NCI-H69 (cell line): ENCODE measurements at regions not wholly inside any gene's neighbourhood (a gene's known extent, or its start where the extent isn't known, plus 50 kb on each side); places are given as distances from the start of the nearest gene placed in this dataset.
"Not testable (repeated sequence)": the region's sequence is repeated elsewhere in the genome, so short reads cannot be mapped to it uniquely, and the experiment has no call there.

ENCODE experiments used
- DNase-seq: peaks from one replicate; lab custom pipeline; 2025; lab: John Stamatoyannopoulos, UW

DNA sequence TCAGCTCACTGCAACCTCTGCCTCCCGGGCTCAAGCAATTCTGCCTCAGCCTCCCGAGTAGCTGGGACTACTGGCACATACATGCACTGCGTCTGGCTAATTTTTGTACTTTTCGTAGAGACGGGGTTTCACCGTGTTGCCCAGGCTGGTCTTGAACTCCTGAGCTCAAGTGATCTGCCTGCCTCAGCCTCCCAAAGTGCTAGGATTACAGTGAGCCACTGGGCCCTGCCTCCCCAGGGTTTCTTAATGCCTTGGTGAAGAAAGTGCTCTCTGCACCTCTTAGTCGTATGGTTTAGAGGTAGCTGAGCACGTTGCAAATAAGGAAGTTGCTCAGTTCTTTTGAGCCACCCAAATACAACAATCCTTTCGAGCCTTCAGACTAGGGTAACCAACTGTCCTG, 1098.5 kb downstream of the TBC1D22A start:
- not testable (repeated sequence) for DNase-seq

GRCh38 chr22:47859881-47860525, 1097.6 kb downstream of the TBC1D22A start:
- DNase-seq = no peak

GRCh38 chr22:47858773-47859306, 1096.4 kb downstream of the TBC1D22A start:
- no peak for DNase-seq

- DNase-seq = no peak
Observed at GRCh38 chr22:47854680-47855079, 1092.2 kb downstream of the TBC1D22A start.

DNA sequence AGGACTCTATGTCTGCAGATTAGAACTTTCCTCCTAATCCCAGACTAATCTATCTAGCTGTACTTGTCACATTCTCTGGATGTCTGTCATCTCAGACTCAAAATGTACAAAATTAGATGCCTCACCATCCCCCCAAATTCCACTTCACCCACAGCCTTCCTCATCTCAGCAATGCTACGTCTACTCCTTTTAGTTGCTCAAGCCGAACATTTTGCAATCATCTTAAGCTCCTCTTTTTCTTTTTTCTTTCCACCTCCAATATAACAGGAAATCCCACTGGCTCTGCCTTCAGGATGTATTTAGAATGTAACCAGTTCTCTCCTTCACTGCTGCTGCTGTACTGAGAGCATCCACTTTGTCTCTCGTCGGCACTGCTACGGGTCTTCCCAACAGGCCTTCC, 1091.8 kb downstream of the TBC1D22A start:
- DNase-seq = no peak

DNA sequence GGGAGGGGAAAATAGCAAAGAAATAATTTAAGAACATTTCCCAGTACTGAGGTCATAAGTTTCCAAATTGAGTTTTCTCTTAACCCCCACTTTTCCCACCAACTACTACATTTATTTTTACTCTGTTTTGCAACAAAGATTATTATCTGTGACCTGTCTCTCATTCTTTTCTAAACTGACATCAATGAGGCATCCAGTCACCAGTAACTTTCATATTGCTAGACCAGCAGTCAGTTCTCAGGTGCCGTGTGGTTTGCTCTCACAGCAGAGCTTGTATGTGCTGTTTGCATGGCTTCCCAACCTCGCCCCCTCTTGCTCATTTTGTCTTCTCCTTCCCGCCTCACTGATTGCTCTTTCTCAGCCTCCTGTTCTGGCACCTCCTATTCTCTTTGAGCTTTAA, 1091.3 kb downstream of the TBC1D22A start:
- no peak for DNase-seq

DNA sequence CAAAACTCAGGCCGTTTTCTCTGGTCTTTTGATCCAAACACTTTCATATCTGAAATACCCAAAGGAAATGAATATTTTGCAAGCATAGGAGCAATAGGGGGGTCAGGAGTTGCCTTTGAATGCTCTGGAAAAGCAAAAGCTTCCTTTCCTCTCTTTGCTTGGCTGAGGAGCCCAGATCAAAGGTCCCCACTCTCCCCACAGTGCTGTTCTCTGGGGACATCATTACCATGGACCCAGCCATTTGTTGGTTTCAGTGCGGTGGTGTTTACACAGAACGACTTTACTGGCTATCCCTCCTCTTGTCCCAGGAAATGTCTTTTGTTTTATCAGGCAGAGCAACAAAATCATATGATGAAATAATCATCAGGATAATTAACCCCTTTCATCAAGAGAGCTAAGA, 1089.1 kb downstream of the TBC1D22A start:
- peak; percentile 71 for DNase-seq

- peak; percentile 92 for DNase-seq
Observed at GRCh38 chr22:47850644-47851151, 1088.2 kb downstream of the TBC1D22A start.

GRCh38 chr22:47849576-47849975, 1087.1 kb downstream of the TBC1D22A start:
- no peak for DNase-seq

- no peak for DNase-seq
Observed at GRCh38 chr22:47848184-47848920, 1085.9 kb downstream of the TBC1D22A start.

GRCh38 chr22:47847131-47847890, 1084.9 kb downstream of the TBC1D22A start:
- no peak for DNase-seq

- DNase-seq = no peak
Observed at GRCh38 chr22:47846206-47846605, 1083.8 kb downstream of the TBC1D22A start.

DNA sequence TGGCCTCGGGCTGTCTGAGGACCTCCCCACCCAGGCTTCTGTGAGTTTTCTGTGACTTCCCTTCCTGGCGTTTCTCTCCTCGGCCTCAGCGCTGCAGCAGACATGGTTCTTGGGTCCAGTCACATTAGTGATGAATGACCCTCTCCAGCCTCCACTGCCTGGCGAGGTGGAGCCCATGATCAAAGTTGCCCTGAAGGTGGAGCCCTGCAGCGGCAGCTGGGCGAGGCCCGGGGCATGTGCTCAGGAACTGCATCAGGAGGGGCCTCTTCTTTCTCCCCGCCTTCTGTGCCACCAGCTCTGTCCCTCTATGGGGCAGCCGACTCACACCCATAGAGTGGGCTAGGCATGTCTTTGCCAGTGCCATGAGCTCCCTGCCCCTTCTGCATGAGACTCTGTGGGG, 1079.7 kb downstream of the TBC1D22A start:
- no peak for DNase-seq

- no peak for DNase-seq
Observed at GRCh38 chr22:47841156-47841555, 1078.7 kb downstream of the TBC1D22A start.

GRCh38 chr22:47839595-47840227, 1077.3 kb downstream of the TBC1D22A start:
- DNase-seq = no peak

- DNase-seq = peak; percentile 70
Observed at GRCh38 chr22:47837703-47838102, 1075.3 kb downstream of the TBC1D22A start.

DNA sequence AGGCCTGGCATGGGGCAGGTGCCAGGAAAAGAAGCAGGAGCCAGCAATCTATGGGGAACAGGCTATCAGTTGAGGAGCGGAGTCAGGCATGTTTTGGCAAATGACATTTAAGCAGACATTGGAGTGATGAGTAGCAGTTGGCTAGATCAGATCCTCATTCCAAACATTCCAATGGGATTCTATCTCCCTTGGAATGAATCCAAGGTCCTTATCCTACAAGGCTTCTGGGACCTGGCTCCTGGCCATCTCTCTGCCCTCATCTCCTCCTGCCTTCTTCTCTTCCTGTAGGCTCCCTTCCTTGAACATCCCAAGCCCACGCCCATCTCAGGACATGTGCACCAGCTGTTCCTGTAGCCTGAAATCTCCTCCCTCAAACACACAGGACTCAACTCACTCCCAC, 1074.5 kb downstream of the TBC1D22A start:
- DNase-seq = peak; percentile 20

DNA sequence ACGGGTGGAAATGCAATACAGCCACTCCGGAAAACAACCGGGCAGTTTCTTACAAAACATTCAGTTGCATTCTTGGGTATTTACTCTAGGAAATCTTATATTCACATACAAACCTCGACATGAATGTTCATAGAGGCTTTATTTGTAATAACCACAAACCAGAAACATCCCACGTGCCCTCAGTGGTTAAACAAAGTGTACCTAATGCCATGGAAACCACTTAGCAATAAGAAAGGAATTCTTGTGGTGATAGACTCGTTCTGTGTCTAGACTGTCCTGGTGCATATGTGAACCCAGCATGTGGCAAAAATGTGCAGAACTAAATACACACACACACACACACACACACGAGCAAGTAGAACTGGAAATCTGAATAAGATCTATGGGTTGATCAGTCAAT, 1073.3 kb downstream of the TBC1D22A start:
- DNase-seq = no peak

DNA sequence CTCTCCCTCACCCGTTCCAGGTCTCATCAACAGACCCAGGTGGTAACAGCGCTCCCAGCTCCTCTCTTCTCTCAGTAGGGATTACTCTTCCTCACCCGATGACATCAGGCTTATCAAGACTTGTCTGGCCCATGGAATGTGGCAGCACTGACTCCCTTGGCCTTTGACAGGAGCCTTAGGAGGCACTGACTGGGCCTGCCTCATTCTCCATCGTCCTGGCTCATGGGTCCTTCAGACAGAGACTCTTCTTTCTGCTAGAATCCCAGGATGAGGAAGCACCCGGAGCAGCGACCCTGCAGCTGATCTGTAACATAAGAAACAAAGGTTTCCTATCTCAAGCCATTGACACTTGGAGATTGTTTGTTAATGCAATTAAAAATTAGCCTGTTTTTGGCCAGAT, 1063.6 kb downstream of the TBC1D22A start:
- no peak for DNase-seq

GRCh38 chr22:47822422-47822821, 1060.0 kb downstream of the TBC1D22A start:
- no peak for DNase-seq

DNA sequence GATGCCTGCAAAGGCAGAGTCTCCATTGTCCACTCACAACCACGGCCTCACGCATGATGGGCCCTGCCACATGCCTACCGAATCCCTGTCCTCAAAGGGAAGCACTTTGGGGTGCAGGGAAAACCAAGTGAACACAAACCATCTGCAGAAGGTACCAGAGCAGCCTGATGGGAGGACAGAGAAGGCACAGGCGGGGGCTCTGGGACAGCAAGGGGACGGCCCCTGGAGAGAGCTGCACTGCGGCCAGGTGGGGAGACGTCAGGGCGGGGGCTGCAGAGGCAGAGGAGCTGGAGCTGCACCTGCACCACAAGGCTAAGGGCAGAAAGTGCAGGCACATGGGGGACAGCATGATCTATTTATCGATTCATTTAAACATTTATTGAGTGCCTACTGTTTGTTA, 1056.0 kb downstream of the TBC1D22A start:
- no peak for DNase-seq

- DNase-seq = no peak
Observed at GRCh38 chr22:47817380-47817779, 1054.9 kb downstream of the TBC1D22A start.
